Ectodermal cell (in vitro differentiated cells): ENCODE measurements at regions not wholly inside any gene's neighbourhood (a gene's known extent, or its start where the extent isn't known, plus 50 kb on each side); places are given as distances from the start of the nearest gene placed in this dataset.

ENCODE experiments used
- H3K27ac ChIP-seq: 2 replicates; pipeline ENCODE4 v1.7.0; 2013; ENCODE audit warnings: mild to moderate bottlenecking, low read depth, low read length; ENCODE audit not compliant: insufficient read depth, poor library complexity, severe bottlenecking
- H3K27me3 ChIP-seq: 2 replicates; pipeline ENCODE4 v1.7.0; 2013; ENCODE audit warnings: mild to moderate bottlenecking, low read length; ENCODE audit not compliant: insufficient read depth, control insufficient read depth, poor library complexity, severe bottlenecking
- H3K36me3 ChIP-seq: one replicate; pipeline ENCODE4 v1.7.0; 2013; ENCODE audit warnings: low read length; ENCODE audit not compliant: control insufficient read depth, insufficient read depth
- H3K4me1 ChIP-seq: one replicate; pipeline ENCODE4 v1.7.0; 2013; ENCODE audit warnings: low read length; ENCODE audit not compliant: control insufficient read depth, insufficient read depth
- H3K4me3 ChIP-seq: 2 replicates; pipeline ENCODE4 v1.7.0; 2013; ENCODE audit warnings: low read depth, low read length, control low read depth; ENCODE audit not compliant: insufficient read depth
- H3K9me3 ChIP-seq: 2 replicates; pipeline ENCODE4 v1.7.0; 2013; ENCODE audit warnings: mild to moderate bottlenecking, low read length, moderate library complexity; ENCODE audit not compliant: control insufficient read depth
- WGBS, 2 experiments: methylation state at CpG; one replicate each; pipeline ENCODE4 v1.1.7; 2013; ENCODE audit warnings: missing lambda C conversion rate in 2 of 2; 5-methylcytosine and 5-hydroxymethylcytosine counted together

DNA sequence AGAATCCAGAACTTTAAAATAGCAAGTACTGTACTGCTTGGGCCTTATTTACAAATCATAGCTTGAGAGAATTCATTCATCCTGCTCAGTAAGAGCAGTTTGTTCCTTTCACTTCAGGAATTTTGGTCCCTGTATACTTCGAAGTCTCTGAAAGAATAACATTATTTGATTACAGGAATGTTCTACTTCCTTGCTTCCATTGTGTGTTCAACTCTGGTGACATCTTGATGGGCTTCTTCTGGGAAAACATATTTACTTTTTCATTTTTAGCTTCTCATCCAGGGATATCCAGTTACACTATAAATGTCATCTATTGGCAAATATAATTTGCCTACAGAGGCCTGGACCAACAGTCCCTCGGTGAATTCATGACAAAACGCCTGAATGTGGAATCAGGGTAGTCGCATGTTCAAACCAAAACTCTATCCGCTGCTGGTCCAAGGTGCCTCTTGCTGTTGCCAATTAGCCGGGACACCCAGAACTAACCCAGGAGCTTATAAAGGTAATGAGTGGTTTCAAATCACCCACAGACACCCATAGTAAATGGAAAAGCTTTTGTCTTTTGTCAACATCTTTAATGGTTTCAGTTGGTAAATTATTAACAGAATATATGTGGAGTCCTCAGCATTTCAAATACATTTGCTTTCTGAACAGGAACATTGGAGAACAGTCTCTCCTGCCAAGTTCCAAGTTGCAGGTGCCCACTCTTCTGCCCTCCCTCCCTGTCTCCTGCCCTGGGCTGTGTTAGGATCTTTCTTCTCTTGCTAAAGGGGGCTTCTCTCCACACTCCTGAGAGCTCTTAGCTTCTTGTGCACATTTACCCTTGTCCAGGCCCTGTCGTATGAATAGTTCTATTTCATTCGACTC is 162.5 kb upstream of the CITED2 start:
- peaks cover 9% of the 10 kb centered on the region for H3K4me1 ChIP-seq
- no peaks in the 10 kb centered on the region for H3K27me3 ChIP-seq
- H3K36me3 ChIP-seq = no peaks in the 10 kb centered on the region
- H3K4me3 ChIP-seq = no peak overlapping the region
- 96 to 97% methylated on average over 8 of the region's 8 CpGs for WGBS, 2 experiments
- H3K27ac ChIP-seq = no peak overlapping the region
- H3K9me3 ChIP-seq = no peaks in the 10 kb centered on the region

DNA sequence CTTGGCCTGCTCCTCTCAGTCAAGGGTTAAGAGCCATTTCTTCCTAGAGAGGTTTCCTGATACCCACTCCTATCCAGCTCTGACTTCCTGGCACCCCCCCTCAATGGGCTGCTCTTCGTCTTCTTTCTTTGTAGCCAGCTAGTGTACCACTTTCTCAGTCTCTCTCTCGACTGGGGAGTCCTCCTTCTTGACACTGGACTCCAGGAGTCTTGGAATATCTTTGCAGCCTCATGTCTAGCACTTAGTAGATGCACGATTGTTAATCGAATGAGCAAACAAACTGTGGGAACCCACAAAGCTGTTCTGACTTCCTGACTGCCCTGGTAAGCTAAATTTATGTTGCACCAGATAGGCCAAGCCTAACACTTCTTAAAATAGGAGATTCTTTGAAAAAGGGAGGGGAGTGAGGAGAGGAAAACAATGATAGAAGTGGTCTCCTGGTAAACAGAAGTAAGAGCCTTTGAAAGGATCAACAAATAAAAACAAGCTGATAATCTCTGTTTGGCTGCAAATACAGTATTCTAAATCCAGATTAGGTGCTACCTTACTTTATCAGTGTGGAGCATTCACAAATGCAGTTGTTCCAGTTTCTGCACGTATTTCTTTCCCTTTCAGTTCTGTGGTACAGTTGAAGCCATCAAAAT is 160.1 kb upstream of the CITED2 start:
- no peak overlapping the region for H3K4me3 ChIP-seq
- peaks cover 9% of the 10 kb centered on the region for H3K4me1 ChIP-seq
- no peaks in the 10 kb centered on the region for H3K36me3 ChIP-seq
- 84 to 88% methylated on average over 5 of the region's 5 CpGs for WGBS, 2 experiments
- no peaks in the 10 kb centered on the region for H3K9me3 ChIP-seq
- H3K27ac ChIP-seq = no peak overlapping the region
- no peaks in the 10 kb centered on the region for H3K27me3 ChIP-seq

DNA sequence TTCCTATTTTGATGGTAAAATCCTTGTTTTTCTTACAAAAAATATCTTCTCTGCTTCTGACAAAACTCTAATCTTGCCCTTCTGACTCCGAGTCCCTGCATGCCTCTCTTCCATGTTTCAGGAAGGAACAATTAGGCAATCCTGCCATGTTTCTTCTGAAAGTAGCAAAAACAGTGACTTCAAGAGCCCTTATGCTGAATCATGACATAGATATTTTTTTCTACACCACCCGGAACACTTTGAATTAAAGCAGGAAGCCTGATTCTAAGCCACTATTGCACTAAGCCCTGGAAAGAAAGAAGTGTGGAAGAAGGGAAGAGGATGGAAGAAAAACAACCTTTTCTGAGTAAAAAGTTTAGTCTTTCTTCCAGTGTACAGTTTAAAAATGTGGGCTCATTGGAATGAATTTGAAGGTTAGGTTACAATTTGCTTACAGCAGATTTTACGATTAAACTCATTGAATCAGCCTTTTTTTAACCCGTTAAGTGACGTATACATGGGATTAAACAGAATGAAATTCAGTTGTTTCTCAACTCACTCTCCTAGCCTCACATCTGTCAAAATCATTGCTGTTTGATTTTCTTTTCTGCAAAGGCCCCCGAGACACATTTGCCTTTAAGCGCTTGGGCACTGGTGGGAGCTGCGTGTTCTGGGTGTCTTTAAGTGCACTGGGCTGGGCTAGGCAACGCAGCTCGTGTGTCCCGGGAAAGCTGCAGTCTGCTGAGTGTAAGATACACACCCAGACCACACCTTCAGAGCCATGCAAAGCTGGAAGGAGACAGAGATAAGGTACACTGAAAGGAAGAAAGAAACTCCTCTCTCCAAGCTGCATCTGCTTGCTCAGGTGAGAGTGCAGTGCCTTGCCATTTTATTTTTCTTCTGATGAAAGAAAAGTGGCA is 159.4 kb upstream of the CITED2 start:
- Histone ChIP-seq H3K4me1 (peaks cover 9% of the 10 kb centered on the region), H3K27me3 (no peaks in the 10 kb centered on the region), H3K4me3 (no peak overlapping the region), H3K36me3 (no peaks in the 10 kb centered on the region), H3K9me3 (no peaks in the 10 kb centered on the region), H3K27ac (no peak overlapping the region)
- 85 to 87% methylated on average over 8 to 11 of the region's 11 CpGs for WGBS, 2 experiments

DNA sequence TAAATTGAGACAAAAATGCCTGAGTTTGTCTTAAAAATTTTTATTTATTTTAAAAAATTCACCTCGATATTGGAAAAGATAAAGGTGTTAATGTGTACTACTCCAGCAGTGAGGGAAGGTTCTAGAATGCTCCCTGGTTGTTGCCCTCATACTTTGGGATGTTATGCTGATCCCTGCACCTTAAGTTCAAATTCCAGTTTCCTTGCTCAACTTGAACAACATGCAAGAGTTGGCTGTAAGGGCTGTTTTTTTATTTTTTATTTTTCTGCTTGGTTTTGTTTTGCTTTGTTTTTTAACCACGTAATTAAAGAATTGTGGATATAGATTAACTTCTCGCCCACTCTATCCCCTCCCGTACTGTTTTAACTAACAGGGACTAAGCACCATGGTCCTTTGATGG is 158.7 kb upstream of the CITED2 start:
- no peaks in the 10 kb centered on the region for H3K9me3 ChIP-seq
- no peak overlapping the region for H3K27ac ChIP-seq
- peaks cover 9% of the 10 kb centered on the region for H3K4me1 ChIP-seq
- no peak overlapping the region for H3K4me3 ChIP-seq
- no peaks in the 10 kb centered on the region for H3K27me3 ChIP-seq
- no peaks in the 10 kb centered on the region for H3K36me3 ChIP-seq
- WGBS, 2 experiments = 91 to 100% methylated on average over 1 to 4 of the region's 4 CpGs

DNA sequence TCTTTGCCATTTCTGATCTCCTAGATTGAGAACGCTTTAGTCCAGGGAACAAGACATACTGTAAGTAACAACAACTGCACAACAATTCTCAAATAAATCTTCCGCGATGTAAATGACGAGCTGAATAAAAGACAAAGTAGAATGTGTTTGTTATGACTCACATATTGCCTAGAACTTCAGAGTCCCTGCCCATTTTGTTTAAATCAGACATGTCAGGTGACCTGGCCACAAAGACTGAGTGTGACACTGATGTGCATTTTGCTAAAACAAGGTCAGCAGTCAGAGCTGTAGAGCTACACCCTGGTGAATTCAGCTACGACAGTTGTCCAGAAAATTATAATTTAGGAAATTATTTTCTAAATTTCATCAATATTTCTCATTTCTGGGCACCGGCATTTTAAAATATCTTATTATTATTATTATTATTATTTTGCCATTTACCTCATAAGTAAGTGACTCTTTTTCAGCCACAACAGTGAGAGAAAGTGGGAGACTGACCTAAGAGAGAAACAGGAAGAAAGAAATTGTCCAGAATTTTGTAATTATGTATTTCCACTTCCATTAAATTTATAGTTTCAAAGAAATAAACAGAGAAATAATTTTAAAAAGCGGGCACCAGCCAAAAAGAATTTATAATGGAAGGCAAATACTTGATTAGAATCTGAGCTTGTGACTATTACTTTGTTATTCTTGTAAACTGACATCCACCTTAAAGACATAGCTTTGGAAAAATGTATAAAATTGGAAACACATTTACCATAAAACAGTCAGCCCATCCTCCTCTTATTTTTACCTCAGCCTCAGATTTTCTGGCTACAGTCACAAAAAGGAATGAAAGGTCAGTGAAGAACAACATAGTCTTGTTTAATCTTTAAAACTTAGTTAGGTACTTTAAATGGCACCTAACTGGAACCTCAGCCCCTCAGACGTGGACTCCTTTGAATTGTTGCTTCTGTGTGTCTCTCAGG is 157.0 kb upstream of the CITED2 start:
- H3K36me3 ChIP-seq = no peaks in the 10 kb centered on the region
- peaks cover 9% of the 10 kb centered on the region for H3K4me1 ChIP-seq
- H3K27ac ChIP-seq = no peak overlapping the region
- WGBS, 2 experiments = 85 to 95% methylated on average over 5 to 6 of the region's 8 CpGs
- no peak overlapping the region for H3K4me3 ChIP-seq
- H3K9me3 ChIP-seq = no peaks in the 10 kb centered on the region
- no peaks in the 10 kb centered on the region for H3K27me3 ChIP-seq

DNA sequence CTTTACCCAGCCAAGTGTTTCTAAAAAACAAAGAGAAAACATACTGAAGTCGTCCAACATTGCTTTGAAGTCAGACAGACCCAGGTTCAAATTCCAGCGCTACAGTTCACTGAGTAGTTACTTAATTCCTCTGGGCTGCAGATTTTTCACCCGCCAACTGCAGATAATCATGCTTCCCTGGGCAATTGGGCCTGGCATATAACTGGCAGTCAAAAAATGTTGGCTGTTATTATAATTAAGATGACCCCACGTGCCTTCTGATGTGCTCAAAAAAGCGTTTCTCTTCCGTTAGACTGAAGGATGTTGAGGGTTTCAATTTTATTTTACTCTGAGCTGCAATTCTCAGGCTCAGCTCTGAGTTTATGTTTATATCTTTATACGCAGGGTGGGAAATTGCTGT is 156.1 kb upstream of the CITED2 start:
- H3K27me3 ChIP-seq = no peaks in the 10 kb centered on the region
- H3K36me3 ChIP-seq = no peaks in the 10 kb centered on the region
- H3K9me3 ChIP-seq = no peaks in the 10 kb centered on the region
- no peak overlapping the region for H3K4me3 ChIP-seq
- 94 to 95% methylated on average over 7 of the region's 7 CpGs for WGBS, 2 experiments
- H3K27ac ChIP-seq = no peak overlapping the region
- peaks cover 9% of the 10 kb centered on the region for H3K4me1 ChIP-seq

DNA sequence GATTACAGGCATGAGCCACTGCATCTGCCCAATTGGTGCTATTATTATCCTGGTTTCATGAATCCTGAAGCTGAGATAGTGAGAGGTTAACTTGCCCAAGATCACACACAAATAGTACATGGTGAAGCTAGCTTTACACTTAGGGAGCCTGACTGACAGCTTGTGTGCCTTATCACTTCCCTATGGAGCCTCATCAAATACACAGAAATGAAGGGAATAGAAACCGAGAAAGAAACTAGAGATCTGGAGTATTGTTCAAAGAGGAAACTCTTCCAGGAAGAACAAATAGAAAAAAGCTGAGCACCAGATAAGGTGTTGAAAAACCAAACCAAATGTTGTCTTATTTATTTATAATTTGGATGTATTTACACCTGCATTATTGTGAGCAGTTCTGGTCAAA is 155.0 kb upstream of the CITED2 start:
- peaks cover 9% of the 10 kb centered on the region for H3K4me1 ChIP-seq
- WGBS, 2 experiments = 95 to 100% methylated on average over 1 of the region's 1 CpG
- no peaks in the 10 kb centered on the region for H3K36me3 ChIP-seq
- no peak overlapping the region for H3K27ac ChIP-seq
- H3K27me3 ChIP-seq = no peaks in the 10 kb centered on the region
- H3K4me3 ChIP-seq = no peak overlapping the region
- no peaks in the 10 kb centered on the region for H3K9me3 ChIP-seq

DNA sequence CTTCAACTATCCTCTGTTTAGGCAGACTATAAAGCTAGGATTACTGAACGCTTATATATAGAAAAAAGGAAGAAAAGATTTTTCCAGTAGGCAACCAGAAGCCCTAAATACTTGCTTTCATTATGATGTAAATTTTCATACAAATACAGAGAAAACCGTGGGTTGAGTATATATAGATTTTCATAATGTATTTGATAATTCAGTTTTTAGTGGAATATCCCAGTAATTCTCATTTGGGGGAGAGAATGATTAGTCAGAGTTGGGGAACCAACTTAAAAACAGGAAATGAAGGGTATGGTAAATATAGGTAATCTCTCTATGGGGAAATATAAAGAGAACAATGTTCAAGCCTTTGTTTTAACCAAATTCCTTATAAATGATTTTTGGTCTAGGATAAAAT is 154.0 kb upstream of the CITED2 start:
- no peak overlapping the region for H3K4me3 ChIP-seq
- H3K36me3 ChIP-seq = no peaks in the 10 kb centered on the region
- no peaks in the 10 kb centered on the region for H3K9me3 ChIP-seq
- WGBS, 2 experiments = 93% methylated on average over 2 of the region's 2 CpGs; no CpG with 5 or more reads in 1 of the 2 experiments
- H3K27me3 ChIP-seq = no peaks in the 10 kb centered on the region
- peaks cover under 1% of the 10 kb centered on the region for H3K4me1 ChIP-seq
- no peak overlapping the region for H3K27ac ChIP-seq

DNA sequence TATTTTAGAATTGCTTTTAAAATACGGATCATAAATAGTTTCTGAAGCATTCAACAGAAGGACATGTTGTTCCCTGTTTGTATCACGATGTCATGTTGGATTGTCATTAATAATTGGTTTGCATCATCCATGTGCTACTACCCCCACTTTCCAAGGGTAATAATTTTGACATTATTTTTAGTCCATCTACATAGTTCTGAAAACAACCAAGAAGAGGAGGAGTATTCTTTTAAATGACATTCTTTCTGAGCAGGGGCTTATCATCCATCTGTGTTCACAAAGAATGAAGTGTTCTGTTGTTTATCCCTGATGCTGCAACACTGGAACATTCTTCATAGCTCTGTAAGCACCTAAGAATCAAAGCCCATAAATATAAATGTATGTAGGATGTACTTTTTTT is 151.0 kb upstream of the CITED2 start:
- H3K4me1 ChIP-seq = no peaks in the 10 kb centered on the region
- no peaks in the 10 kb centered on the region for H3K9me3 ChIP-seq
- 90 to 94% methylated on average over 2 of the region's 2 CpGs for WGBS, 2 experiments
- no peaks in the 10 kb centered on the region for H3K36me3 ChIP-seq
- H3K4me3 ChIP-seq = no peak overlapping the region
- H3K27me3 ChIP-seq = no peaks in the 10 kb centered on the region
- no peak overlapping the region for H3K27ac ChIP-seq
